Gastroesophageal sphincter (tissue), 3 donors: ENCODE measurements at regions not wholly inside any gene's neighbourhood (a gene's known extent, or its start where the extent isn't known, plus 50 kb on each side); places are given as distances from the start of the nearest gene placed in this dataset.

ENCODE experiments used
- EP300 ChIP-seq: sonication (generic); formaldehyde crosslinking; IDR thresholded peaks from one replicate; pipeline ENCODE4 v1.6.1; 2017; ENCODE audit warnings: antibody characterized with exemption, mild to moderate bottlenecking
- POLR2A ChIP-seq, 2 donors: fragments of 450-650 bp; IDR thresholded peaks; one replicate each; pipeline ENCODE4 v1.6.1; 2017; ENCODE audit warnings: antibody characterized with exemption in 2 of 2, mild to moderate bottlenecking in 2 of 2, moderate library complexity in 1 of 2
- POLR2AphosphoS5 ChIP-seq: sonication (generic); formaldehyde crosslinking; IDR thresholded peaks from one replicate; pipeline ENCODE4 v1.6.1; 2017; ENCODE audit warnings: antibody characterized with exemption
- TF ChIP-seq, protein P1 (sequence below), 4 experiments: fragments of 200-600 bp in 2 of 4; fragments of 450-650 bp in 2 of 4; sonication (generic) in 1 of 4; IDR thresholded peaks; one replicate each; pipeline ENCODE4 v1.5.1; 2017 to 2019; ENCODE audit warnings: antibody characterized with exemption in 4 of 4, mild to moderate bottlenecking in 2 of 4, moderate library complexity in 2 of 4

DNA sequence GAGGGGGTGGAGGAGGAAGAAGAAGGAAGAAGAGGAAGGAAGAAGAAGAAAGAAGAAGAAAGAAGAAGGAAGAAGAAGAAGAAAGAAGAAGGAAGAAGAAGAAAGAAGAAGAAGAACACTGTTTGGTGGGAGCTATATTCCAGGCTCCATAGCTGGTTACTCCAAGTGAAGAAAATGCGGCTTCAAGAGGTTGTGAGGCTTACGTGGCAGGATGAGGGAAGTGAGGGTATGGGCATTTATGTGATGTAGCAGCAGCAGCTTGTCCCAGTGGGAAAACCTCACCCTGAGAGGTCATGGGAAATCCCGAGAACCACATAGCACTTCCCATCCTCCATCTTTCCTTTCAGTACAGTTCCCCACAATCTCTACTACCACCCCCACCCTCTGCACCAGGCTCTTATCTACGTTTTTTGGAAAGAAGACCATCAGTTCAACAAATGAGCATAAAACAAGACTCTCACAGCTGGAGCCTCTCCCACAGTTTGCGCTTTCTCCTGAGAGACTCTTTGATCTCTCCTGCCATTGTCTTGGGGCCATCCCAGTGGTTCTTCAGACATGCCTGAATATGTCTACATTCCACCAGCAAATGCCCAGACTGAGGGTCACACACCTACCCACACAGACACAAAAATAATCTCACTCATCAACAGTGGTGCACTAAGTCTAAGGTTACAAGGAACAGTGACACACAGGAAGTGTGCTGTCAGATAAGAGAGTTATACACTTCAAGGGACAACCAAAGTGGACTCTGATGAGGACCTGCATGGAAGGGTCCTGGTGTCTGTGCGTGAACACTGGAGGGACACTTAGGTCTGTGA, 77.9 kb upstream of the KCNJ15 start:
- TF ChIP-seq, protein P1, sequence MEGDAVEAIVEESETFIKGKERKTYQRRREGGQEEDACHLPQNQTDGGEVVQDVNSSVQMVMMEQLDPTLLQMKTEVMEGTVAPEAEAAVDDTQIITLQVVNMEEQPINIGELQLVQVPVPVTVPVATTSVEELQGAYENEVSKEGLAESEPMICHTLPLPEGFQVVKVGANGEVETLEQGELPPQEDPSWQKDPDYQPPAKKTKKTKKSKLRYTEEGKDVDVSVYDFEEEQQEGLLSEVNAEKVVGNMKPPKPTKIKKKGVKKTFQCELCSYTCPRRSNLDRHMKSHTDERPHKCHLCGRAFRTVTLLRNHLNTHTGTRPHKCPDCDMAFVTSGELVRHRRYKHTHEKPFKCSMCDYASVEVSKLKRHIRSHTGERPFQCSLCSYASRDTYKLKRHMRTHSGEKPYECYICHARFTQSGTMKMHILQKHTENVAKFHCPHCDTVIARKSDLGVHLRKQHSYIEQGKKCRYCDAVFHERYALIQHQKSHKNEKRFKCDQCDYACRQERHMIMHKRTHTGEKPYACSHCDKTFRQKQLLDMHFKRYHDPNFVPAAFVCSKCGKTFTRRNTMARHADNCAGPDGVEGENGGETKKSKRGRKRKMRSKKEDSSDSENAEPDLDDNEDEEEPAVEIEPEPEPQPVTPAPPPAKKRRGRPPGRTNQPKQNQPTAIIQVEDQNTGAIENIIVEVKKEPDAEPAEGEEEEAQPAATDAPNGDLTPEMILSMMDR (IDR thresholded peaks at IDR 0.05) = no peak
- no peak for TF ChIP-seq POLR2AphosphoS5
- no peak for TF ChIP-seq POLR2A (IDR thresholded peaks at IDR 0.05)
- TF ChIP-seq EP300 = no peak
